Panc1 (cell line): ENCODE measurements at regions not wholly inside any gene's neighbourhood (a gene's known extent, or its start where the extent isn't known, plus 50 kb on each side); places are given as distances from the start of the nearest gene placed in this dataset.

Experiments used
- ATAC-seq: fragments of 200-7000 bp; cut with Tn5 transposase; 2 replicates; pipeline ENCODE4 v1.9.1; 2020; ENCODE audit warnings: mild to moderate bottlenecking, moderate library complexity
- BruUV-seq: library from RNA; stranded (reverse); fragments of 400-500 nt; replicated peaks from 2 replicates; lab custom pipeline; 2021; lab: Mats Ljungman, UMichigan
- CTCF ChIA-PET: fragments of 300-600 bp; sonication (Branson Sonifier 250); formaldehyde crosslinking; loops from one replicate; lab custom pipeline; 2022; ENCODE audit warnings: antibody characterized with exemption; lab: Charles Lee
- POLR2A ChIA-PET: fragments of 300-600 bp; sonication (Branson Sonifier 250); formaldehyde crosslinking; loops from one replicate; lab custom pipeline; 2022; ENCODE audit warnings: antibody characterized with exemption; lab: Charles Lee
- DNase-seq: peaks from one replicate; pipeline ENCODE4 v3.0.0-alpha.2; 2010; ENCODE audit warnings: low read depth, low spot score
- H3K27ac ChIP-seq: 2 replicates; pipeline ENCODE4 v1.5.1; 2011; ENCODE audit warnings: mild to moderate bottlenecking, low read length, inconsistent platforms
- H3K27me3 ChIP-seq: fragments of 200-500 bp; sonication (Bioruptor generic); 2 replicates; pipeline ENCODE4 v1.6.0; 2014; ENCODE audit warnings: low read length, inconsistent platforms; ENCODE audit not compliant: control insufficient read depth, insufficient read depth
- H3K36me3 ChIP-seq: fragments of 200-500 bp; sonication (Bioruptor generic); 2 replicates; pipeline ENCODE4 v1.5.1; 2014; ENCODE audit warnings: inconsistent platforms, mild to moderate bottlenecking, low read length, moderate library complexity; ENCODE audit not compliant: control insufficient read depth, insufficient read depth
- H3K4me1 ChIP-seq: 2 replicates; pipeline ENCODE4 v1.5.1; 2011; ENCODE audit warnings: inconsistent platforms, mild to moderate bottlenecking, low read length, moderate library complexity; ENCODE audit not compliant: control insufficient read depth, insufficient read depth
- H3K4me3 ChIP-seq, 2 experiments: 2 replicates each; pipeline ENCODE4 v1.5.1; 2011 to 2012; ENCODE audit warnings: low read depth in 2 of 2, low read length in 2 of 2, mild to moderate bottlenecking in 2 of 2, inconsistent platforms in 1 of 2, moderate library complexity in 1 of 2
- H3K9me3 ChIP-seq: fragments of 200-500 bp; sonication (Bioruptor generic); 2 replicates; pipeline ENCODE4 v1.5.1; 2014; ENCODE audit warnings: low read depth, mild to moderate bottlenecking, inconsistent platforms, low read length, moderate library complexity; ENCODE audit not compliant: control insufficient read depth, insufficient read depth
- POLR2AphosphoS5 ChIP-seq: IDR thresholded peaks from 2 replicates; pipeline ENCODE4 v1.6.1; 2012; ENCODE audit warnings: mild to moderate bottlenecking, low read depth, low read length, moderate library complexity
- REST ChIP-seq, 2 experiments: IDR thresholded peaks; 2 replicates each; pipeline ENCODE4 v1.6.1; 2011 to 2012; ENCODE audit warnings: low read depth in 2 of 2, control low read depth in 1 of 2, low read length in 1 of 2, mild to moderate bottlenecking in 1 of 2, moderate library complexity in 1 of 2; ENCODE audit not compliant: insufficient read depth in 1 of 2
- SIN3A ChIP-seq: IDR thresholded peaks from 2 replicates; pipeline ENCODE4 v1.6.1; 2012; ENCODE audit warnings: low read depth, mild to moderate bottlenecking, low read length, moderate library complexity, borderline replicate concordance; ENCODE audit not compliant: insufficient read depth
- TCF7L2 ChIP-seq: IDR thresholded peaks from 2 replicates; pipeline ENCODE4 v1.6.1; 2011; ENCODE audit warnings: mild to moderate bottlenecking, low read depth, low read length, inconsistent platforms
- in situ Hi-C: cut with HindIII; loops from 2 replicates; pipeline ENCODE4 v1.10.0; 2016; ENCODE audit warnings: low sequenced_read_pairs, low pct_unique_long_range_greater_than_20kb
- intact Hi-C: fragments of 100-400 bp; cut with micrococcal nuclease; formaldehyde crosslinking; loops from one replicate; pipeline ENCODE4 v1.10.0; 2022; ENCODE audit not compliant: unreplicated experiment
- TF ChIP-seq, protein P1 (sequence below): fragments of 450-650 bp; IDR thresholded peaks from 2 replicates; pipeline ENCODE4 v1.5.1; 2017; ENCODE audit warnings: mild to moderate bottlenecking

- no TSS peak for BruUV-seq
- H3K4me3 ChIP-seq = no peak overlapping the region
- TF ChIP-seq SIN3A (no peak), POLR2AphosphoS5 (no peak), TCF7L2 (no peak), REST (IDR thresholded peaks at IDR 0.05; ENCODE audit: insufficient read depth in 1 of 2, low read depth in 2 of 2, low read length in 1 of 2) (no peak)
- TF ChIP-seq, protein P1, sequence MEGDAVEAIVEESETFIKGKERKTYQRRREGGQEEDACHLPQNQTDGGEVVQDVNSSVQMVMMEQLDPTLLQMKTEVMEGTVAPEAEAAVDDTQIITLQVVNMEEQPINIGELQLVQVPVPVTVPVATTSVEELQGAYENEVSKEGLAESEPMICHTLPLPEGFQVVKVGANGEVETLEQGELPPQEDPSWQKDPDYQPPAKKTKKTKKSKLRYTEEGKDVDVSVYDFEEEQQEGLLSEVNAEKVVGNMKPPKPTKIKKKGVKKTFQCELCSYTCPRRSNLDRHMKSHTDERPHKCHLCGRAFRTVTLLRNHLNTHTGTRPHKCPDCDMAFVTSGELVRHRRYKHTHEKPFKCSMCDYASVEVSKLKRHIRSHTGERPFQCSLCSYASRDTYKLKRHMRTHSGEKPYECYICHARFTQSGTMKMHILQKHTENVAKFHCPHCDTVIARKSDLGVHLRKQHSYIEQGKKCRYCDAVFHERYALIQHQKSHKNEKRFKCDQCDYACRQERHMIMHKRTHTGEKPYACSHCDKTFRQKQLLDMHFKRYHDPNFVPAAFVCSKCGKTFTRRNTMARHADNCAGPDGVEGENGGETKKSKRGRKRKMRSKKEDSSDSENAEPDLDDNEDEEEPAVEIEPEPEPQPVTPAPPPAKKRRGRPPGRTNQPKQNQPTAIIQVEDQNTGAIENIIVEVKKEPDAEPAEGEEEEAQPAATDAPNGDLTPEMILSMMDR = no peak
- DNase-seq = no peak
- H3K4me1 ChIP-seq = no peaks in the 10 kb centered on the region
- intact Hi-C loops = no loop called here
- ChIA-PET POLR2A (no interaction called here), CTCF (no interaction called here)
- no peaks in the 10 kb centered on the region for H3K36me3 ChIP-seq
- in situ Hi-C loops = no loop called here
- no peak for ATAC-seq
- no peaks in the 10 kb centered on the region for H3K27me3 ChIP-seq
- no peak overlapping the region for H3K27ac ChIP-seq
- H3K9me3 ChIP-seq = no peaks in the 10 kb centered on the region
Observed at GRCh38 chr4:130053723-130054122, 957.8 kb downstream of the C4orf33 start.

DNA sequence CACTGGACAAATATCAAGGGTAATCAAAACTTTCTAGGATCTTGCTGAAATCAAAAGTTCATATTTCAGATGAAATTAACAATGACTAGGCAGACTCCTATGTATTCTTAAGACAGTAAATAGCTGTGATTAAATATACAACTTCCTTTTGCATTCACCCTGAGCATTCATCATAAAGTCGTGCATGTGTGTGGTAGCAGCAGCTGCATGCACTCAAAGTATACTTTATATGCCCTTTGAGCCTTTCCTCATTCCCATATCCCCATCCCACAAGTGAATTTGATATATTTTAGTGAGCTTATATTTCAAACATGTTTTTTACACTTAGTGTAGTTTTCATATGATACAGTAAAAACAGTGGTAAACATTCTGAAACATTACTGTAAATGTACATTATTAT lies 959.0 kb downstream of the C4orf33 start:
- intact Hi-C loops = no loop called here

More for the DNA sequence above, 959.0 kb downstream of the C4orf33 start:
- no peak for ATAC-seq
- Histone ChIP-seq H3K4me1 (no peaks in the 10 kb centered on the region), H3K9me3 (no peaks in the 10 kb centered on the region), H3K4me3 (no peak overlapping the region), H3K36me3 (no peaks in the 10 kb centered on the region), H3K27ac (no peak overlapping the region), H3K27me3 (no peaks in the 10 kb centered on the region)
- no peak for TF ChIP-seq POLR2AphosphoS5
- no peak for TF ChIP-seq TCF7L2
- TF ChIP-seq, protein P1 = no peak
- POLR2A ChIA-PET = no interaction called here
- CTCF ChIA-PET = no interaction called here
- BruUV-seq = no TSS peak
- in situ Hi-C loops = no loop called here
- DNase-seq = no peak
